GM19240 (cell line): ENCODE measurements at regions not wholly inside any gene's neighbourhood (a gene's known extent, or its start where the extent isn't known, plus 50 kb on each side); places are given as distances from the start of the nearest gene placed in this dataset.
"Not testable (repeated sequence)": the region's sequence is repeated elsewhere in the genome, so short reads cannot be mapped to it uniquely, and the experiment has no call there.

ENCODE experiments used
- DNase-seq: peaks from one replicate; pipeline ENCODE4 v3.0.0; 2011; ENCODE audit warnings: low spot score; ENCODE audit not compliant: insufficient read length

GRCh38 chr2:155908567-155908966, 424.0 kb downstream of the NR4A2 start:
- DNase-seq: no peak

GRCh38 chr2:155907211-155907610, 425.3 kb downstream of the NR4A2 start:
- DNase-seq: no peak

- DNase-seq: no peak
These were observed 426.9 kb downstream of the NR4A2 start for GRCh38 chr2:155905657-155906056.

DNA sequence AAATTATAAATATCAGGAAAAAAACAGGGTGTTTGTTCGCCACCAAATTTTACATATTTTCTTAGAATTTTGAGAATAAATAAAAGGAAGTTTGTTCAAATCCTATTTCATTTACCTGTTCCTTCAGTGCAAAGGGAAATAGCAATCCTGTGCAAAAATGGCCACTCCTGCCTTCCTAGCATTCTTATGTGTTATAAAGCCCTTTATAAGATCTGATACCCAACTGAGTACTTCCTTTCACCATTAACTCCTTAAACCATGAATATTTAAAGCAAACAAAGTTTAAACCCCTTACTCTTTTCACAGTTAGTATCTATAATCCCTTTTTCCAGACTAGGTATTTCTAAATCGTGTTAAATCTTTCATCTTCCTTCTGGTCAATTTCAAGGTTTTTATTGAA, 427.8 kb downstream of the NR4A2 start:
- no peak for DNase-seq

GRCh38 chr2:155902635-155903034, 429.9 kb downstream of the NR4A2 start:
- no peak for DNase-seq

DNA sequence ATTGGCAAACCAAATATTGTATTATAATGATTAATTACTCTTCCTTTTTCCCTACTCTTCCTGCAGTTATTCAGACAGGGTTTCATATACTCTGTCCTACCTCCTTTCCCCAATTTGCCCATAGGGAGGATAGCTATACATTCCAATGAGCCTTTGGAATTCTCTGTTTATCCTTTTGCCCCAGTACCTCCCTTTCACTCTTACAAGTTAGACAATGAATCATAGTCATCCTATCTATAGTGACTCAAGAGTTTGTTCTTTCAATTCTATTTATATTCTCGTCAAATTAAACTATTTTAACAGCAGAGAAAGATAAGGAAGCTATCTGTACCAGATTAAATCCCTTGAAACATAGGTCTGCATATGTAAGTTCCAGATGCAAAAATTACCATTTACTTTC, 437.5 kb downstream of the NR4A2 start:
- DNase-seq: no peak

- DNase-seq: not testable (repeated sequence)
These were observed 452.1 kb downstream of the NR4A2 start for GRCh38 chr2:155880382-155880781.

- DNase-seq: not testable (repeated sequence)
These were observed 452.6 kb downstream of the NR4A2 start for GRCh38 chr2:155879900-155880299.

DNA sequence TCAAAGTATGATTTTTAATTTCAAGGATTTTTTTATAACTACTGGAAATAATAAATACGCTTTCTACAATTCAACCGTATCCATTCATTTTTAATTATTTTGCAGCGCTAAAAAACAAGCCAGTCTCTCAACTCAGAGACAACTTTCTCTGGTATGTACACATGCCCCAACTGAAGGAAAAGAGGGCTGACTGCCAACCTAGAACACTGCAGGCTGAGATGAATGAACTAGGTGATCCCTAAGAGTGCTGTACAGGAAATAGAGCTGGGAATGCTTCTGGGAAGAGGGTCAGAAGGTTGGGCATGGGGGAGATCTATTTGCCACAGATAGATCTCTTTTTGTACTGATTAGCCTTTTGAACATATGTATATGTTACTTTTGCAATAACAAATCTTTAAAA, 460.1 kb downstream of the NR4A2 start:
- DNase-seq: no peak

GRCh38 chr2:155871940-155872339, 460.6 kb downstream of the NR4A2 start:
- DNase-seq: no peak

GRCh38 chr2:155867564-155867963, 465.0 kb downstream of the NR4A2 start:
- no peak for DNase-seq

GRCh38 chr2:155866477-155866876, 466.0 kb downstream of the NR4A2 start:
- no peak for DNase-seq

DNA sequence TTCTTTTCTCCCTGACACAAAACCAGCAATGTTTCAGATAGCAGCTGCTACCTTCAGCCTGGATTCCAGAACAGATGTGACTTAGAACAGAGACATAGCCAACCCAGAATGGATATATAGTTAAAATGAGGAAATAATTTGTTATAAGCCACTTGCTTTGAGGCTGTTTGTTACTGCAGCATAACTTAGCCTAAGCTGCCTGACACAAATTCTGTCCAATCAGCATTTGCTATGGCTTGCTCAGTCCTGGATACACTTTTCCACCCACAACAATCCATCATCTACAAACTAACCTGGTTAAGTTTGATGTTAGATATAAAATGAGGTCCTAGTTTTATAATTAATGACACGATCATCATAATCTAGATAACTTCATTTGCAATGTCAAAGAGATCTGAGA, 480.4 kb downstream of the NR4A2 start:
- DNase-seq: no peak

DNA sequence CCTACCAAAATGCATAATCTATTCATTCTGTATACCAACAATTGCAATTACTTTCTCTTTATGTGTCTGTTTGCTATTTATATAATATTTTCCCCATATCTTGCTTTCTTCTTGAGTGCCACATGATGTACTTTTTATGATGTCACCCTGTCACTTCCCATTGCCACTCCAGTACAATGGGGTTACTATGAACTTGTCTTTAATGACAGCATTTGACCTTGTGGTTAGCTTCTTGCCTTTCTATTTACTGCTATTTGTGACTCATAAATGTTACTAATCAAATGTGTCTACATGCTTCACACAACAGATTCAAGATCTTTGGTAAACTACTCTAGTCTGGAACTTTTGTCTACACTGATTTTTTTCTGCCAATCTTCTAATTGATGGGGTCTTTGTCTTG, 486.3 kb downstream of the NR4A2 start:
- no peak for DNase-seq

DNA sequence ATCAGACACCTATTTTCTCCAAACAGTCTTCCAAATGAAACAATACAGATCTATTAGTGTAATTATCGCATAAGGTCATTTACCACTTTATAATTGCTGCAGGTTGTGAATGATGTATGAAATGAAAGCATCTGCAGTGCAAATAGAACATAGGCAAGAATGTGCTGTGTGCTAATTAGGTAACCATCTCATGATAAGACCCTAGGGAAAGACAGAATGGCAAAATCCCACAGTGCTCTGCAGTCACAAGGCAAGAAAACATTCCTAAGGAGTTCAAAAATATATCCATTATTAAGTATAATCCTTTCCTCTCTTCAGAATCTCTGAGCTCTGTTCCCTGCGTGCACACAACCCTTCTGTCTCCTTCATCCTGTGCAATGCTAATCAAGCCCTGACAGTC, 488.1 kb downstream of the NR4A2 start:
- DNase-seq: no peak

DNA sequence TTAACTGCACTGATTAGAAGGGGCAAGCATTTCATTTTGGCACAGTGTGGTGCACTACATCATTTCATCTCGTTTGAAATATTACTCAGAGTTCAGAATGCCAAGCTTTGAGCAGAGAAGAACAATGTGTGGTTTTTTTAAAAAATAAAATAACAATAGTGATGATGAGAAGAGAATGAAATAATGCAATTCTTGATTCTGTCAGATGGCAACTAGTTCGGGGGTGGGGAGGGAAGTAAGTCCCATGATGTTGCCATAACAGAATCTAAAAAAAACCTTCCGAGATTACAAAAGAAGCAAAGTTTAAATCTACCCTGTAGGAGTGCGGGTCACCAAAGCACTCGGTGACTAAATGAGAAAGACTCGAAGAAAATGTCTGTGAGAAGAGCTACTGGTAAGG, 490.4 kb downstream of the NR4A2 start:
- DNase-seq: no peak

GRCh38 chr2:155841442-155841841, 491.1 kb downstream of the NR4A2 start:
- DNase-seq: no peak

GRCh38 chr2:155840661-155841060, 491.9 kb downstream of the NR4A2 start:
- DNase-seq: no peak

GRCh38 chr2:155839991-155840390, 492.5 kb downstream of the NR4A2 start:
- no peak for DNase-seq

GRCh38 chr2:155839436-155839835, 493.1 kb downstream of the NR4A2 start:
- DNase-seq: no peak

DNA sequence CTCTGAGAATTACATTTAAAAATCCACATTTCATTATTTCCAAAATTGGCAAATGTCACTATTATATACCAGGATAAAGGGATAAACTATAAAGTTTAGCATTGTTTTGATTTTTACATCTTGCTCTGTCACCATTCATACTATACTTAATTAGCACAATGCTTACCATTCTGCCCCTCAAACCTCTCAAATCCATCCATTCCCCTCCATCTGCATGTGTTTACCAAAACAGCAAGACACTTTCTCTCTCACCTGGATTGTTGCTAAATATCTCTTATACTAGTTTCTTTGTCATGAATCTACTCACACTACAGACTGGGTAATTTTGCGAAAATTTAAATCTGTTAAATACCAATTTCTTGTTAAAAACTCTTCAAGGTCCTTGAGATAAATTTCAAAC, 496.1 kb downstream of the NR4A2 start:
- DNase-seq: no peak

GRCh38 chr2:155830817-155831579, 501.5 kb downstream of the NR4A2 start:
- no peak for DNase-seq

DNA sequence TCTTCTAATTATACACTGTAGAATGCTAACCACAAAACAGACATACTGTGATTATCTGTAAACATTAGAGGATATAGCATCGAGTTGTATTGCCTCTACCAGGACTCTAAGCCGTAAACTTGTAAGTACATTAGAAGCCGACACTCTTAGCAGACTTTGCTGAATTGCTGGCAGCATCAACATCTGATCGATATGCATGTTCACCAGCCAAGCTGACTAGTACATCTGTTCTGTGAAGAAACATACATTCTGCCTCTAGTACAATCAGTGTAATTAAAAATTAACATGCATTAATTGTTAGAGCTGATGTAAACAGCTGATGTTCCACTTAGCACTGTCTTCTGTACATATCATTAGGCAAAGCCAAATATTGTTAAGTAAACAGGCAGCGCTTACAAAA, 502.2 kb downstream of the NR4A2 start:
- DNase-seq: no peak

DNA sequence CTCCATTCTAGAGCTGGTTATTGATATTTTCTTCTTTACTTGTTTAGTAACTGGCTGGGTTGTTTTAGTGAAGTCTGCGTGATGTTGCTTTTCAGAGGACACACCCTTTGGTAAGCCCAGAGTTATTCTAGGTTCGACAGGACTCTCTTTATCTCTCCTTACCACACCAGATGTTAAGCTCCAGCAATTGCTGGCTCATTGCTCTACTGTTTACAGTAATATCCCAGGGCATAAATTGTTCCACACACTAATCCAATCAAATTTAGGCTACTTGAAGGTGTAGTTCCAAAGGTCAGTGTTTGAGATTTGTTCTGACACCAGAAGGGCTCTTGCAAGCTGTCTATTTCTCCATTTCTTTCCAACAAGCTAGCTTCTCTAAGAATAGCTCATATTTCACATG, 506.6 kb downstream of the NR4A2 start:
- DNase-seq: no peak
